SK-N-SH (cell line): ENCODE measurements at regions not wholly inside any gene's neighbourhood (a gene's known extent, or its start where the extent isn't known, plus 50 kb on each side); places are given as distances from the start of the nearest gene placed in this dataset.

Experiments
- MXI1 ChIP-seq: IDR thresholded peaks from 2 replicates; pipeline ENCODE4 v1.6.1; 2012; ENCODE audit warnings: mild to moderate bottlenecking, low read depth, low read length, improper control_type of control experiment
- POLR2AphosphoS5 ChIP-seq: IDR thresholded peaks from 2 replicates; pipeline ENCODE4 v1.6.1; 2012; ENCODE audit warnings: low read depth, low read length
- RAD21 ChIP-seq: IDR thresholded peaks from 2 replicates; pipeline ENCODE4 v1.6.1; 2012; ENCODE audit warnings: mild to moderate bottlenecking, low read length
- REST ChIP-seq: IDR thresholded peaks from 2 replicates; pipeline ENCODE4 v1.6.1; 2012; ENCODE audit warnings: mild to moderate bottlenecking, low read depth, low read length, moderate library complexity

- TF ChIP-seq RAD21 (no peak), REST (no peak), POLR2AphosphoS5 (no peak), MXI1 (no peak)
Observed at GRCh38 chr1:38526046-38526445, 333.5 kb downstream of the RRAGC start.
